Lower lobe of right lung (tissue), 2 donors: ENCODE measurements at regions not wholly inside any gene's neighbourhood (a gene's known extent, or its start where the extent isn't known, plus 50 kb on each side); places are given as distances from the start of the nearest gene placed in this dataset.

Experiments
- ATAC-seq, 2 donors: fragments of 200-7000 bp; cut with Tn5 transposase; one replicate each; pipeline ENCODE4 v1.9.1; 2020 to 2022; ENCODE audit warnings: mild to moderate bottlenecking in 2 of 2, moderate library complexity in 2 of 2
- DNase-seq: peaks from one replicate; pipeline ENCODE4 v3.0.0-alpha.2; 2020
- H3K27ac ChIP-seq: fragments of 200-600 bp; one replicate; pipeline ENCODE4 v1.8.0; 2022
- H3K27me3 ChIP-seq: fragments of 200-600 bp; one replicate; pipeline ENCODE4 v1.8.0; 2022; ENCODE audit warnings: low read depth
- H3K36me3 ChIP-seq: fragments of 200-600 bp; one replicate; pipeline ENCODE4 v1.8.0; 2022; ENCODE audit warnings: mild to moderate bottlenecking
- H3K4me1 ChIP-seq: fragments of 200-600 bp; one replicate; pipeline ENCODE4 v1.8.0; 2022
- H3K4me3 ChIP-seq: fragments of 200-600 bp; one replicate; pipeline ENCODE4 v1.8.0; 2022; ENCODE audit warnings: mild to moderate bottlenecking
- H3K9me3 ChIP-seq: fragments of 200-600 bp; one replicate; pipeline ENCODE4 v1.8.0; 2022
- intact Hi-C: fragments of 100-400 bp; cut with DNase I; formaldehyde crosslinking; loops from one replicate; pipeline ENCODE4 v1.11.0; 2022
- TF ChIP-seq, protein P1 (sequence below): fragments of 200-600 bp; IDR thresholded peaks from one replicate; pipeline ENCODE4 v1.8.0; 2022; ENCODE audit warnings: antibody characterized with exemption, mild to moderate bottlenecking
- donor health status: DM: no; HTN: yes; CAD: no; lungs with severe emphysema.

DNA sequence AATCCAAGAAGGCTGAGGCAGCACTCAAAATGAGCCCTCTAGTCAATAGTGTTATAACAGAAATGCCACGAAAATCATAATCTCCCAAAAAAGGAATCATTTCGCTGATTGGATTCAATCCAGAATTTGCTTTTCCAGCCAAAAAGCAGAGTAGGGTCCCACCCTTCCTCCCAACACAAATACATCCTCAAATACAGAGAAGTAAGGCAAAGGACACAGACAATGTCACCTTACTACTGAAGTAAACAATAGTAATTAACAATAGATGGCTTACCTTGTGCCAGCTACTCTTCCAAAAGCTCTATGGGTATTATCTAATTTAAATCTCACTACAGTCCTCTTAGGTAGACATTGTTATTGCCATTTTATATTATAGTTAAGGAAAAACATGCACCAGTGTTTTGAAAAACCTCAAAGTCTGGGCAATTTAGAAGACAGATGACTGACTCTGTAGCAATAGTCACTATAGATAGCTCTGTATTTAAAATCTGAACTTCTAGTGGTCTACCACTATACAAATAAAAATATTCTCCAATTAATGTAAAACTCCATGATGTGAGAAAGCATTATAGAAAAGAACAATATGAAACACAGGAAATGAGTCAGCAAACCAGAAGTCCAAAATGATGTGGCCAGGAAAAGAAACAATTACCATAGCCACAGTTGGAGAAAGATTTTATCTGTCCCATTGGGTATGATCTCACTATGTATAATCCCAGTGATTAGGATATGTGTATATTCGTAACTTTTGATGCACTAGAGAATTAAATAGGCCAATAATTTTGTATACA lies 305.0 kb upstream of the ERBB4 start:
- no peaks in the 10 kb centered on the region for H3K27me3 ChIP-seq
- intact Hi-C loops = no loop called here
- H3K9me3 ChIP-seq = no peaks in the 10 kb centered on the region
- no peak overlapping the region for H3K27ac ChIP-seq
- DNase-seq = no peak
- no peak overlapping the region for H3K4me3 ChIP-seq
- no peaks in the 10 kb centered on the region for H3K4me1 ChIP-seq
- no peaks in the 10 kb centered on the region for H3K36me3 ChIP-seq
- TF ChIP-seq, protein P1, sequence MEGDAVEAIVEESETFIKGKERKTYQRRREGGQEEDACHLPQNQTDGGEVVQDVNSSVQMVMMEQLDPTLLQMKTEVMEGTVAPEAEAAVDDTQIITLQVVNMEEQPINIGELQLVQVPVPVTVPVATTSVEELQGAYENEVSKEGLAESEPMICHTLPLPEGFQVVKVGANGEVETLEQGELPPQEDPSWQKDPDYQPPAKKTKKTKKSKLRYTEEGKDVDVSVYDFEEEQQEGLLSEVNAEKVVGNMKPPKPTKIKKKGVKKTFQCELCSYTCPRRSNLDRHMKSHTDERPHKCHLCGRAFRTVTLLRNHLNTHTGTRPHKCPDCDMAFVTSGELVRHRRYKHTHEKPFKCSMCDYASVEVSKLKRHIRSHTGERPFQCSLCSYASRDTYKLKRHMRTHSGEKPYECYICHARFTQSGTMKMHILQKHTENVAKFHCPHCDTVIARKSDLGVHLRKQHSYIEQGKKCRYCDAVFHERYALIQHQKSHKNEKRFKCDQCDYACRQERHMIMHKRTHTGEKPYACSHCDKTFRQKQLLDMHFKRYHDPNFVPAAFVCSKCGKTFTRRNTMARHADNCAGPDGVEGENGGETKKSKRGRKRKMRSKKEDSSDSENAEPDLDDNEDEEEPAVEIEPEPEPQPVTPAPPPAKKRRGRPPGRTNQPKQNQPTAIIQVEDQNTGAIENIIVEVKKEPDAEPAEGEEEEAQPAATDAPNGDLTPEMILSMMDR = no peak
- no peak for ATAC-seq

DNA sequence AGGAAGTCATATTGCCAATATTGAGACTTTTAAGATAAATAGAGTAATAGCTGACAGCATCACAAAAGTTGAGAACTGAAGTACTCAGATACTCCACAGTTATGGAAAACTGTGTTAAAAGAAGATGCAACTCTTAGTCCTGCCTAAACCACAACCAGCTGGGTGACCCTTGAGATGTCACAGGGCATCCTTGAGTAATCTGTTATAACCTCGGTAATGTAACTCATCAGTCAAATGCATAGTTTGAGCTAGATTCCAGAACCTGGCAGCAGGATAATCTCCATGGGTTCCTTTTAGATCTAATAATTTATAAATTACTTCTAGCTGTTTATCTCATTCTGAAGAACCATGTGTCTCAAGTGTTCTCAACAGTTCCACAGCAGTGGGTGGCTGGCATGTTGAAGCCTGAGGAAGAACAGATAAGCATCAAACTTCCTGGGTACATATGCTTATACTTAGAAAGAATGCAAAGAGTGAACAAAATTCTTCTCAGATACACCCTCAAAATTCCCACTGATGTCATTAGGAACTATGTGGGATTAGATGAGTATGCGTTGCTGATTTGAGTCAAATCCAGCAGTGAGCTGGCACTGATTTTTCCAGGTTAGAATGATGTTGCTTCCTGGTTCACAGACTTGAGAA lies 304.1 kb upstream of the ERBB4 start:
- no peak for DNase-seq
- intact Hi-C loops = no loop called here
- no peaks in the 10 kb centered on the region for H3K4me1 ChIP-seq

DNA sequence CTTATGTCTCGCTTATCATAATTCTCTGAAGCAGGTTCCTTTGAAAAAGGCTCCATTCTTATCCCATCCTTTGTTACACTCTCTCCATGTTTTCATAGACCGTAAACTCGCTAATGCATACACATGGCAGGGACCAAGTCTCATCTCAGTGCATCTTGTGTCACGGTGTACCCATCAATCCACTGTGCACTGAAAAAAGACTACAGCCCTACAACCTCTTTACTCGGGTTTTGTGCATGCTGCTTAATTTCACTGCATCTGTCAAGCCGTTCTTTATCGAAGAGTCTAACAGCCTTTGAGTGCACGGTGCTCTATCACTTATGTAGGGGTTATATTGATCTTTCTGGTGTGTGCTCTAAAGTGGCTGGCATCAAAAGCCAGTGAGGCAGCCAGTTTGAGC lies 302.9 kb upstream of the ERBB4 start:
- no peaks in the 10 kb centered on the region for H3K9me3 ChIP-seq
- H3K36me3 ChIP-seq = no peaks in the 10 kb centered on the region
- no peak for ATAC-seq
- TF ChIP-seq, protein P1 = no peak
- H3K4me3 ChIP-seq = no peak overlapping the region
- H3K27me3 ChIP-seq = no peaks in the 10 kb centered on the region
- intact Hi-C loops = no loop called here
- H3K27ac ChIP-seq = no peak overlapping the region
- DNase-seq = no peak
- H3K4me1 ChIP-seq = no peaks in the 10 kb centered on the region

More for the DNA sequence above, 304.1 kb upstream of the ERBB4 start:
- Histone ChIP-seq H3K36me3 (no peaks in the 10 kb centered on the region), H3K27me3 (no peaks in the 10 kb centered on the region), H3K9me3 (no peaks in the 10 kb centered on the region), H3K27ac (no peak overlapping the region), H3K4me3 (no peak overlapping the region)
- TF ChIP-seq, protein P1 = no peak
- no peak for ATAC-seq

DNA sequence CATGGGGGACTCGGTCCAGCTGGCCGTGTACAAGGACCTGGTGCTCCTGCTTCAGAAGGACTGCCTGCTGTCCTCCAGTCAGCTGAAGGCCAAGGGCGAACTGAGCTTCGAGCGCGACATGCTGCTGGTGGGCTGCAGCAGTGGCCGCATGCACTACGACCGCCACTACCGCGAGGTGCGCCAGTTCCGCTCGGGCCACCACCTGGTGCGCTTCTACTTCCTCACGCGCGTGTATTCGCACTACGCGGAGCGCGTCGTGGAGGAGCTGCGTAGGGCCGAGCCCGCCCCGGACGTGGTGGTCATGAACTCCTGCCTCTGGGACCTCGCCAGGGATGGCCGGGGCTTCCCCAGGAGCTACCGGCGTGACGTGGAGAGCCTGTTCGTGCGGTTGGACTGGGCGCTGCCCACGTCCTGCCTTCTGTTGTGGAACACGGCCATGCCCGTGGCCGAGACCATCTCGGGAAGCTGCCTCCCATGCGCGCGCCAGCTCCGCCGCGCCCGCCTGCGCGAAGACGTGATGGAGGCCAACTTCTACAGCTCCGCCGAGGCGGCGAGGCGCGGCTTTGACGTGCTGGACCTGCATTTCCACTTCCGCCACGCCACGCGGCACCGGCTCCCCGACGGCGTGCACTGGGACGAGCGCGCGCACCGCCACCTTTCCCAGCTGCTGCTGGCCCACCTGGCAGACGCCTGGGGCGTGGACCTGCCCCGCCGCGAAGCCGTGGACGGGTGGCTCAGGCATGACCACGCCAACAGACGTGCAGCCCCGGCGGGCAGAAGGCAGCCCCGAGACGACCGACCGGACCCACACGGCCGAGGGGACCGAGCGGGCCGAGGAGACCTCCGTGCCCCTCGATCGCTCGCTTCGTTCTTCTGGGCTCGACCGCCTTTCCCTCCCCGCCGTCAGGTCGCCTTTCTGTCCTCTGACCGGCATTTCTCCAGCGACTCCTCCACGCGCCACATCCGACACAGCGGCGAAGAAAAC lies 293.9 kb upstream of the ERBB4 start:
- intact Hi-C loops = no loop called here
- peak; percentile 35 for DNase-seq

More for the DNA sequence above, 293.9 kb upstream of the ERBB4 start:
- TF ChIP-seq, protein P1 = no peak
- Histone ChIP-seq H3K4me3 (no peak overlapping the region), H3K36me3 (no peaks in the 10 kb centered on the region), H3K4me1 (no peaks in the 10 kb centered on the region), H3K27me3 (no peaks in the 10 kb centered on the region), H3K27ac (no peak overlapping the region), H3K9me3 (no peaks in the 10 kb centered on the region)
- ATAC-seq = peak in 1 of 2 donors; percentile 57
